ENCODE measurements at regions not wholly inside any gene's neighbourhood (a gene's known extent, or its start where the extent isn't known, plus 50 kb on each side); places are given as distances from the start of the nearest gene placed in this dataset.

DNA sequence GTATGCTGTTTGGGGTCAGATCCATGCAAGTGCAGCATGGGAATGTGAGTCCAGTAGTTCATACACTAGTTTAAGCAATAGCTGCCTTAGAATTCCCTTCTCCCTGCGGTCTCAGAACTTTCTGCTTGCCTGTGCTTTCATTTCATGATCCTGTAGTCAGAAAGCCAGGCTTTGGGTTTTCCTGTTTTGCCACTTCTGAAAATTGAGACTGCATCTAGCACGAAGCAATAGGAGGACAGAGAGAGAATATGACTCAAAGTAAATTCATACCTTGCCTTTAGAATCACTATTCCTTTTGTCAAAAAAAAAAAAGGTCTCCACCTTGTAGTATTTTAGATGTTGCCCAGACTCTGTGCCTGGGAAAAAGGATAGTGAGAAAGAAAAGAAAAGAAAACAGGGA is 161.2 kb upstream of the SNX7 start:
- TF ChIP-seq, protein P1, sequence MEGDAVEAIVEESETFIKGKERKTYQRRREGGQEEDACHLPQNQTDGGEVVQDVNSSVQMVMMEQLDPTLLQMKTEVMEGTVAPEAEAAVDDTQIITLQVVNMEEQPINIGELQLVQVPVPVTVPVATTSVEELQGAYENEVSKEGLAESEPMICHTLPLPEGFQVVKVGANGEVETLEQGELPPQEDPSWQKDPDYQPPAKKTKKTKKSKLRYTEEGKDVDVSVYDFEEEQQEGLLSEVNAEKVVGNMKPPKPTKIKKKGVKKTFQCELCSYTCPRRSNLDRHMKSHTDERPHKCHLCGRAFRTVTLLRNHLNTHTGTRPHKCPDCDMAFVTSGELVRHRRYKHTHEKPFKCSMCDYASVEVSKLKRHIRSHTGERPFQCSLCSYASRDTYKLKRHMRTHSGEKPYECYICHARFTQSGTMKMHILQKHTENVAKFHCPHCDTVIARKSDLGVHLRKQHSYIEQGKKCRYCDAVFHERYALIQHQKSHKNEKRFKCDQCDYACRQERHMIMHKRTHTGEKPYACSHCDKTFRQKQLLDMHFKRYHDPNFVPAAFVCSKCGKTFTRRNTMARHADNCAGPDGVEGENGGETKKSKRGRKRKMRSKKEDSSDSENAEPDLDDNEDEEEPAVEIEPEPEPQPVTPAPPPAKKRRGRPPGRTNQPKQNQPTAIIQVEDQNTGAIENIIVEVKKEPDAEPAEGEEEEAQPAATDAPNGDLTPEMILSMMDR (IDR thresholded peaks at IDR 0.05): no peak
- TF ChIP-seq POLR2A (IDR thresholded peaks at IDR 0.05): no peak
